SK-N-DZ (cell line): ENCODE measurements at regions not wholly inside any gene's neighbourhood (a gene's known extent, or its start where the extent isn't known, plus 50 kb on each side); places are given as distances from the start of the nearest gene placed in this dataset.
"Not testable (repeated sequence)": the region's sequence is repeated elsewhere in the genome, so short reads cannot be mapped to it uniquely, and the experiment has no call there.

Experiments
- DNase-seq: peaks from one replicate; pipeline ENCODE4 v3.0.0-alpha.2; 2015; ENCODE audit warnings: low spot score

DNA sequence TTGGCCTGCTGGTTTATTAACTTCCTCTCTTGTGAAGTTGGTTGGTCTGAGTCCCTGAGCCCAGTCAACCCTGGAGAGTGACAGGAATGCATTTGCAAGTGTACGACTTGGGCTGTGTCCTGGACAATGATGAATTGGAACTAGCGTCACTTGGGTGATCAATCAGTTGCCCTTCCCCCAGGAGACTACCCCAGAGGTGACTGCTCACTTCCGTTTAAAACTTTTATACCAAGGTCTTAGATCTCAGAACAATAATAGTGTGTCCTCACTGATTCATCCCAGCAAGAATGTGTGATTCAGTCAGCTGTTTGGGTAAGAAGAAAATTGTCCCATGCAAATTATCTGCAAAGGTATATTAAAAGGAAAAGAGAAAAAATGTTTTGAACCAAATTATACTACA is 102.9 kb upstream of the ARMC3 start:
- DNase-seq, result no peak

DNA sequence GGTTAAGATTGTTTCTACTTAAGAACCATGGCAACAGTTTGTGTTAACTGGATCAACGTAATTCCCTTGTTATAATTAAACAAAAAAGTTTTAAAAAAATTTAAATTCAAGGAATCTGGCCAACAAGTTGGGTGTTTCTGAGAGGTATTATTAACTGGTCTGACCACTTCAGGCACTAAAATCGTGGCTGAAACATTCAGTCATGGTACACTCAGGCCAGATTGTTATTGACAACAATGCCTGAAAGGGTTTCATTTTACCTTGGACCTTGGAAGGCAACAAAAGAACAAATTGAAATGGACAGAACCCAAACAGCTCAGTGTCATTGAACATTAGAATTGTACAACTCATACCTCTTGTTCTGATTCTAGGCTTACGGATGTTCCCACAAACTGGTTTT is 103.3 kb upstream of the ARMC3 start:
- DNase-seq, result no peak

GRCh38 chr10:22823109-22823508 is 104.7 kb upstream of the ARMC3 start:
- no peak for DNase-seq

DNA sequence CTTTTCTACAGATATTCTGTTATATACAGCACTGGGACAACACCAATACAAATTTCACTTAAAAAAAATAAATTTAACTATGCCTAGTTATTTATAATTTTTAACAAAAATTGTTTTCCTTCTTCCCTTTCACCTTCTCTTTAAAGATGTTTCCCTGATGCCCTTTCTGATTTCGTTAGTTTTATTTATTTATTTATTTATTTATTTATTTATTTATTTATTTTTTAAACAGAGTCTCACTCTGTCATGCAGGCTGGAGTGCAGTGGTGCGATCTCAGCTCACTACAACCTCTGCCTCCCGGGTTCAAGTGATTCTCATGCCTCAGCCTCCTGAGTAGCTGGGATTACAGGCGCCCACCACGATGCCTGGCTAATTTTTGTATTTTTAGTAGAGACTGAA is 105.9 kb upstream of the ARMC3 start:
- not testable (repeated sequence) for DNase-seq

- no peak for DNase-seq
Observed at GRCh38 chr10:22821501-22821900, 106.4 kb upstream of the ARMC3 start.

- no peak for DNase-seq
Observed at GRCh38 chr10:22816298-22816653, 101.9 kb upstream of the PIP4K2A start.

- DNase-seq, result no peak
Observed at GRCh38 chr10:22810643-22811465, 96.5 kb upstream of the PIP4K2A start.

- DNase-seq, result no peak
Observed at GRCh38 chr10:22807238-22807637, 92.9 kb upstream of the PIP4K2A start.

- DNase-seq, result no peak
Observed at GRCh38 chr10:22805304-22805703, 90.9 kb upstream of the PIP4K2A start.

DNA sequence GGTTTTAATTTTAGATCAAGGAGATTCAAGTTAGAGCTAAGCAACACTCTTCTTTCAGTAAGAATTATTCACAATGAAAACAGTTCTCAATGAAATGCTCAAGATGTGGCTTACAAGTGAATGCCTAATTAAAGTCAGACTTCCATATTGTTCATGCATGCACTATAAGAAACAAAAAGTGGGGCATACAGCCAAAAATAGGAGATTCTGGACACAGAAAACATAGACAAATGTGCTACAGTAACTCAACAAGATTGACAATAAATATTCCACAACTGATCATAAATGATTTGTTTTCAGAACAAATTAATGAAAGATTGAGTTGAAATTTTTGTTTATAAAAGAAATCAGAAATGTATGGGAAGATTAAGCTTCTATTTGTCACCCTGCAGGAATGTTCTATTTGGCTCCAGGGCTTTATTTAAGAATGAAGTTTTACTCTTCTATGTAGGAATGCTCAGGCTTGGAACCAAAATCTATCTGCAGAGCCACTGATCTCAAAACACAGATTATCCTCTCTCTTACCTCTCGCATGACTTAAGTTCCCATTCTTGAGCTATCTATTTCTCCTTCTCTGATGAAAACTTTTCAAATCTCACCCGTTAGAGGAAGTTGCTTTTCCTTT is 89.0 kb upstream of the PIP4K2A start:
- DNase-seq, result no peak

DNA sequence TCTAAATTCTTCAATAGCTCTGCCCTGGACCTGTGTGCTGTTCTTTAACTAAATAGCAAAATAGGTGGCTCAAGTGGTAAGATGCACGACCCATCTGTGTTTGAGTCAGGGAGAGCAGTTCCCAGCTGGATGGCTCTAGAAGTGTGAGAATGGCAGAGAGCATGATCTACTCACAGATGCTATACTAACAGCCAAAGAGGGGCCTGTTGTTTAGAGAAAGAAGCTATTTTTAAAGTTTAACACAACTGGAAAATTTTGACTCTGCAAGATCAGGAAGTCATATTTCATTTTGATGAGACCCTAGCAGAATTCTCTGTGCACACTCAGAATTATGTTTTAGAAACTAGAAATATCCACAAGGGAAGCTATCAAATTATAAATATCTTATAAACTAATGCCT is 87.4 kb upstream of the PIP4K2A start:
- DNase-seq, result no peak

DNA sequence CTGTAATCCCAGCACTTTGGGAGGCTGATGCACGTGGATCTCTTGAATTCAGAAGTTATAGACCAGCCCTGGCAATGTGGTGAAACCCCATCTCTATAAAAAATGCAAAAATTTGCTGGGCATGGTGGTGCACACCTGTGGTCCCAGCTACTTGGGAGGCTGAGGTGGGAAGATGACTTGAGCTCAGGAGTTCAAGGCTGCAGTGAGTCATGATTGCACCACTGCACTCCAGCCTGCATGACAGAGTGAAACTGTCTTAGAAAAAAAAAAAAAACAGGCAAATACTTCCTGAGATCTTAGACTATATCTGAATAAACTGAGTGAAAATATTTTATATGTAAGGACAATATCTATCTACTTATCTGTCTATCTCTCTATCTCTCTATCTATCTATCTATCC is 83.4 kb upstream of the PIP4K2A start:
- DNase-seq, result not testable (repeated sequence)

- DNase-seq, result no peak
Observed at GRCh38 chr10:22795546-22795945, 81.2 kb upstream of the PIP4K2A start.

GRCh38 chr10:22792161-22792560 is 77.8 kb upstream of the PIP4K2A start:
- DNase-seq, result no peak

GRCh38 chr10:22791665-22792064 is 77.3 kb upstream of the PIP4K2A start:
- no peak for DNase-seq

DNA sequence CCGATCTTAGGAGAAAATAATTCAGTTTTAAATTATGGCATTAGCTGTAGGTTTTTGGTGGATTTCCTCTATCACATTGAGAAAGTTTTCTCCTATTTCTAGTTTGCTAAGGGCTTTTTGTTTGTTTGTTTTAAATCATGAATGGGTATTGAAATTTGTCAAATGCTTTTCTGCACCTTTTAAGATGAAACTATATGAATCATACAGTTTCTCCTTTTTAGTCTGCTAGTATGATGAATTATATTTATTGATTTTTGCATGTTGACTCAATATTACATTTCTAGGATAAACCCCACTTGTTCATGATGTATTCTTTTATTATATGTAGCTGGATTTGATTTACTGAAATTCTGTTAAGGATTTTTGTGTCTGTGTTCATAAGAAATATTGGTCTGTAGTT is 70.3 kb upstream of the PIP4K2A start:
- no peak for DNase-seq

DNA sequence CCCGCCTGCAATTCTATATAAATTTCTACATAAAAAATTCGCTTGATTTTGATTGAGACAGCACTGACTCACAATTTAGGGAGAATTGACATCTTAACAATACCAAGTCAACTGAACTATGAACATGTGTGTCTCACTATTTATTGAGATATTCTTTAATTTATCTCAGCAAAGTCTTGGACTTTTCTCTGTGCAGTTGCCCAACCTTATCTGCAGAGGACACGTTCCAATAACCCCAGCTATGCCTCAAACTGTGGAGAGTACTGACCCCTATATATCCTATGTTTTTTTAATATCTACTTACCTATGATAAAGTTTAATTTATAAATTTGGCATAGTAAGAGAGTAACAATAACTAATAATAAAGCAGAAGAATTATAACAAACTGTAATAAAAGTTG is 69.4 kb upstream of the PIP4K2A start:
- no peak for DNase-seq

- no peak for DNase-seq
Observed at GRCh38 chr10:22780474-22780885, 66.1 kb upstream of the PIP4K2A start.

DNA sequence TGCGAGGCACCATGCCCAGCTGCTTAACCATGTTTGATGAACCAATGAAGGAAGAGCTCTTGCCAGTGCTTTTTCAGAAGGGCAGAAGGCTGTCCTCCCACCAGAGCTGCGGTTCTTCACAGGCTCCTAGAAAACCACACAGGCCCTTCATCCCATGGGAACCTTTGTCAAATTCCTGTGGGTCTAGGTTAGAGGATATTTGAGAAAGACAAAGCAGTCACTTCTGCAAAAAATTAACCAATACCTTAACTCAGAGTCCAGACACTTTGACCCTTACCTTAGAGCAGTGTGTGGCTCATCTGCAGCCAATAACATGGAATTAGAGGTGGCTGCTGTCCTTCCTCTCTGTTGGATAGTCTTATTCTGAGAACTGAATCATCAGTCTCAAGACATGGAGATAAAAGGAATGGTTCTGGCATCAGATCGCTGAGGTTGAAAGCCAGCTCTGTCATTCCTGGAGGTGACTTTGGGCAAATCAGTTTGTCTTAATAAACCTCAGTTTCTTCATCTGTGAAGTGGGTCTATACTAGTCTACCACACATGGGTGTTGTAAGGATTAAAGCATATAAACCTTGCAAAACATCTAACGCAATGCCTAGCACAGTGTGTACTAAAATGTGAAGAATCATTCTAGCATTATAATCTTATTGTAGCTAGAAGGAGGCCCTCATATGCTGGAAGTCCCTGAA is 65.1 kb upstream of the PIP4K2A start:
- DNase-seq, result no peak

GRCh38 chr10:22774102-22774501 is 59.7 kb upstream of the PIP4K2A start:
- no peak for DNase-seq

DNA sequence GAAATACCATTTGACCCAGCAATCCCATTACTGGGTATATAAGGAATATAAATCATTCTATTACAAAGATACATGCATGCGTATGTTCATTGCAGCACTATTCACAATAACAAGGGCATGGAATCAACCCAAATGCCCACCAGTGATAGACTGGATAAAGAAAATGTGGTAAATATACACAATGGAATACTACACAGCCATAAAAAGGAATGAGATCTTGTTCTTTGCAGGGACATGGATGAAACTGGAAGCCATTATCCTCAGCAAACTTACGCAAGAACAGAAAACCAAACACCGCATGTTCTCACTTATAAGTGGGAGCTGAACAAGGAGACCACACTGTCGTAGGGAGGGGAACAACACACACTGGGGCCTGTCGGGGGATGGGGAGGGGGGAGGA is 57.3 kb upstream of the PIP4K2A start:
- not testable (repeated sequence) for DNase-seq

GRCh38 chr10:22770270-22770669 is 55.9 kb upstream of the PIP4K2A start:
- no peak for DNase-seq

DNA sequence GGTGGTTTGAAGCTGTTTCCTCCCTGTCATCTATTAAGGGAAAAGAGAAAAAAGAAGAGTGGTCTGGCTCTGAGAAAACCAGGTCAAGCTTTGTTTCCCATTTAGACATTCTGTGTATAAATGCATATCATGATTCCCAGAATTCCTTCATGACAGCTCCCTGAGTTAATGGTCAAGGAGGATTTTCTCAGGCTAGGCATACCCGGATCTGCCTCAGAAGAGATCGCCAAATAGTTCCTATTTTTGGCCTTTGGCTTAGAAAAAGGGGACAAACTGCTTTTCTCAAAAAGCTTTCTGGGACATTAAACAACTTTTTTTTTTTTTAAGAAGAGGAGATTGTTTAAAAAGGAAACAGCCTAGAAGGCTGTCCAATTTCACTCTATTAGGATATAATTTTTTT is 53.5 kb upstream of the PIP4K2A start:
- DNase-seq, result no peak
